ENCODE measurements at regions not wholly inside any gene's neighbourhood (a gene's known extent, or its start where the extent isn't known, plus 50 kb on each side); places are given as distances from the start of the nearest gene placed in this dataset.
"Not testable (repeated sequence)": the region's sequence is repeated elsewhere in the genome, so short reads cannot be mapped to it uniquely, and the experiment has no call there.

DNA sequence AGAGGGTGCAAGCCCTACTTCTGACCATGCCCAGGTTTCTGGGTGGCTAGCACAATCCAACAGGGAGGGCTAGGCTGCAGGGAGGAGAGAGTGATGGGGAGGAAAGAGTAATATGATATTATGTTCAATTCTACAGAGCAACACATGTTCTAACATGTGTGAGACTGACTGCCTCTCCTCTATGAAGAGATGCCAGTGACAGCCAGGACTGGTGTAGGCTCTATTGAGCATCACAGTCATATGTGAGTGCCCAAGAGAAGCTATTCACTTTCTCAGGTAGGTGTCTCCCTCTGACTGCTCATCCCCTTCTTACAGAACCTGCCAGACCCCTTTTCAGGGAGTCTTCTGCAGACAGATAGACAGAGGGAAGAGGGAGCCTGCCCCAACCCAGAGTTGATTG is 446.1 kb downstream of the SIPA1L2 start:
- DNase-seq = no peak

DNA sequence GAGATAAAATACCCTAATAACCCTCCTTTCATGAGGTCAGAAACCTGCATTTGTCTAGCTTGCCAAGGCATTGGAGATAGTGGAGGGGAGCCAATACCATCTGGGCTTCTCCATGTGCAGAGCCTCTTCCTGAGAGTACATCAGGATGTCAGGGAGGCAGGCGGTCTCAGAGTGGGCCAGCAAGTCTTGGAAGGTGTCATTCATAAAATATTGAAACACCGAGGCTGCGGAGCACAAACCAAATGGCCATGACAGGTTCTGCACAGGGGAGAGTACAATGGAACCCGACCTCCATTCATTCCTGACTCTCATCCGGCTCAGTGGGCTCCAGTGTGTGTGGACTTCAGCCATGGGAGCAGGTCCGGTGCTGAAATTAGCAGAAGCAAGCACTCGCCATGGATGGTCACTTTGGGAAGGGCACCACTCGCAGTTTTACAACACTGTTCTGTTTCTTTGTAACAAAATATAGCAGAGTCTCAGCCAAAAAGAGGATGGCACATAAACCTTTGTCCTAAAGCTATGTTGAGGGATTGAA is 446.6 kb downstream of the SIPA1L2 start:
- no peak for DNase-seq

DNA sequence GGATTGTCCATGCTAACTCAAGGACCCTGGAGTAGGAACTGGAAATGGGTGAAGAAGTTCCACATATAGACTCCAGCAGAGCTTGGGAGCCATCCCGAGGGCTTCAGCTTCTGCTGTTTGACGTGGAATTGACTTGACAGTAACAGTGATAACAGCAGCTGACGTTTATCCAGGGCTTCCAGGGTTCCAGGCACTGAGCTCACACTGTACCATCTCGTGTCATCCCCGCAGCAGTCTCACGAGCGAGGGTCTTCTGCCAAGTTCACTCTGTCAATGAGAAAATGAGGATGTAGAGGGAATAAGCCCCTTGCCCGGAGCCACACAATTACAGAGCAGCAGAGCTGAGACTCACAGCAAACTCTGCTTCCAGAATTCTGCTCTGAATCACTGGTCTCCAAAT is 447.7 kb downstream of the SIPA1L2 start:
- no peak for DNase-seq

DNA sequence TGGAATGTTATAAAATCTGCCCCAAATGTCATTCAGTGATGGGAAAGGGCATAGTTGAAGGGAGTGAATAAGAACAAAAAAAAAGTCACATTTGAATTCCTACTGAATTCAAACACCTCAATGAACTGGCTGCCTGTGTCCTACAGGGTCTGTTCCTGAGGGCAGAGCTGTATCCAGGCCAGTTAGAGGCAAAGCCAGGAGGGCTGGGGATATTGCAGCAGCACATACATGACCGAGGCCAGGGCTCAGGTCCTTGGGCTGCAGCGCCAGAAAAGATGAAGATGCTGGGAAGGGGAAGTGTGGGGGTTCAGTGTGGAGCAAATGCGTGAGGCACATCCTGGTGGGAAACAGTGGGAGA is 449.2 kb downstream of the SIPA1L2 start:
- no peak for DNase-seq

DNA sequence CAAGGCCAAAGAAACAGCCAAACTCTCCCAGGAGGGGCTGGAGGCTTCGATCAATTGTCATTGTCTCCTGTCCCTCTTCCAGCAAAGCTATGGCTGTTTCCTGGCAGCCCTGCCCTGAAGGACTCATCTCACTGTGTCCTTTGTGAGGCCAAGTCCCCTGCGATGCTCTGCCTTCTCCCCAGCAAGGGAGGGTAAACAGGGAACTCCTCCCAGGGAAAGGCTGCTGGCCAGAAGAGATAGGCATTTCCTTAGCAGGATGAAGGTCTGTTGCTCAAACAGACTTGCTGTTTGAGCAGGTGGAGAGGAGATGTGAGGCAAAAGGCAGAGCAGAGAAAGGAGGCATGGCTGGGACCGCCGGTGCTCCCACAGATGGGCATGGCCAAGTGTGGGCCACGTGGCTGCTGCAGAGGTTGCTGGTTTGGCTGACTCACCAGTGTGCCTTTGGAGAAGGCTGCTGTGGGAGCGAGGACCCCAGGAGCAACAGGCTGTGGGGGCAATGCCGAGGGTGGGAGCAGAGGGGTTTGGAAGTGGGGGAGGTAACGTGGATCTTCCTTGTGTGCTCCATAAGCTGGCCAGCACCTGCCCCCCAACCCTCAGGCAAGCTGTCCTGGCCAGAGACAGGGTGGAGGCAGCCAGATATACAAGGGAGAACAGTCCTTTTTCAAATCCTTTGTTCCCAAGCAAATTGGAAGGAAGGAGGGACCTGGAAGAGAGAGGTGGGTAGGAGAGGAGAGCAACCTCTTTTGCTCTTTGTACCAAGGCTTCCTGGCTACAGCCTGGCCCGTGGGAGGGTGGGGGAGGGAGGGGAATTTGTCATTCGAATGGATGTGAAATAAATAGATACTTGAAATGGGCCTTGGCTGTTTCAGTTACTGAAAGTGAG is 449.8 kb downstream of the SIPA1L2 start:
- no peak for DNase-seq

DNA sequence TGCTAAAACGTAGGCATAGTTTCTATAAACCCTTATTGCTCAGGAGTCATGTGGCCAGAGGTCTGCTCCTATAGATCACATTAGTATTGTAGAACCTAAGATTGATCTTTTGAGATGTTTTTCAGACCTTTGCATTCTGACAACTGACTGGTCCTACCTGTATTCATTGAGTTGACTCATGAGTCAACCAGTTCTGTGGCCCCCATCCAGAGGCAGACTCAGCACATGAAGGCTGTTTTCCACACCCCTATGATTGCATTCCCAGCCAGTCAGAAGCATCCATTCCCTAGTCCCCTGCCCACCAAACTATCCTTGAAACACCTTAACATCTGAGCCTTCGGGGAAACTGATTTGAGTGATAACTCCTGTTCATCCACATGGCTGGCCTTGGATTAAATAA is 451.7 kb downstream of the SIPA1L2 start:
- no peak for DNase-seq

DNA sequence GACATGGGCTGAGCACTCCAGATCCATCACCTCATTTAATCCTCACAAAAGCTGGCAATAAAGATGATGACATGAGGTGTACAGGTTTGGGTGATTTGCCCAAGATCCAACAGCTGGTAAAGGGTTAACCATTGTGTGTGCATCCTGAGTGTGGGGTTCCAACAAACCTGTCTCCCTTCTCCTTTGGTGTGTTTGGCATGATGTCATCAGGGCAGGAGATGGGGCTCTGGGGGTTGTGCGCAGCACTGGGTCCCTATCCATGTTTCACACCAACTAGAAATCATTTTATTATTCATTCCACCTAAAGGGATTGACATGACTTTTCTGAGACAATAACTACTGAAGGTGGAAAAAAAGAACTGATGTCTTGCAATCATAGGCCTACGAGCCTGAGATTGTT is 452.5 kb downstream of the SIPA1L2 start:
- no peak for DNase-seq

DNA sequence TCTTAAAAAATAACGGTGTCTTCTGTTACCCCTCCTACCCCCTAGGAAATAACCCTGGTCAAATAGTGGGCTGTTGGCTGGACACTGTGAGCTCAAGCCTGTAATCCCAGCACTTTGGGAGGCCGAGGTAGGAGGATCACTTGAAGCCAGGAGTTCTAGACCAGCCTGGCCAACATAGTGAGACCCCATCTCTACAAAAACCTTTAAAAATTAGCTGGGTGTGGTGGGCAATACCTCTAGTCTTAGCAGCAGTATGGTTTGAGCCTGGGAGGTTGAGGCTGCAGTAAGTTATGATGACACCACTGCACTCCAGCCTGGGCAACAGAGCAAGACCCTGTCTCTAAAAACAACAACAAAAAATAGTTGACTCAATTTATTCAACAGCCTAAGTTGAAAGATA is 453.7 kb downstream of the SIPA1L2 start:
- DNase-seq = no peak

DNA sequence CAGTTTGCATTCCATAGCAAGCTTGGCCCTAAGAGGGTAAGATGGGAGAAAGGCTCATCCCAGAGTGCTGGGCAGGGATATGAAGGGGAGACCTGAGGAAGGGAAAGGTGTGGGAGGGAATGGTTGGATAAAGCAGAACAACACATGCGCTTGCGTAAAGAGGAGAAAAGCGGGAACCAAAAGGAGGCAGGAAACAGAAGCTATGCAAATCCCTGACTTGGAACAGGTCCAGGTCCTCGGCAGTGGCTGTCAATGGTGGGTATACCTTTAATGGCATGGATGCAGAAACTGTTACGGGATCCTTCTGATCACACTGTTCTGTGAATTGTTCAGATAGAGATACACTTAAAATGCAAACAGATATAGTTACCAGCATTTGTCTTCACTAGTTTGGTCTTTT is 455.6 kb downstream of the SIPA1L2 start:
- DNase-seq = no peak

DNA sequence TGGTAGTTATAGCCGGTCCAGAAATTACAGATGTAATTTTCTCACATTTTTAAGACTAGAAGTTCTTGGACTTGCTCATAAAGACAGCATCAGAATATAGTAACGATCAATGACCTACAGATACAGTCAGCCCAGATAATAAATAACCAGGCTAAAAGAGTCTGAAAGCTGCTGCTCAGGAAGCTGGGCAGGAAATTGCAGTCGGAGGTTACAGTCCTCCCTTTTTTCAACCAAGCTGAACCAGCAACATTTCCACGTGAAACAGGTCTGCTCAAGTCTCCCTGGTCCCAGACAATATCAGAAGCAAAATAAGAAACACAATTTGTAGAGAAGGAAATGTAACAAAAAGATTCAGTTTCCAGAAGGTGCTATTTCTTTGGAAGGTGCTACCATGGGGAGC is 457.4 kb downstream of the SIPA1L2 start:
- no peak for DNase-seq

DNA sequence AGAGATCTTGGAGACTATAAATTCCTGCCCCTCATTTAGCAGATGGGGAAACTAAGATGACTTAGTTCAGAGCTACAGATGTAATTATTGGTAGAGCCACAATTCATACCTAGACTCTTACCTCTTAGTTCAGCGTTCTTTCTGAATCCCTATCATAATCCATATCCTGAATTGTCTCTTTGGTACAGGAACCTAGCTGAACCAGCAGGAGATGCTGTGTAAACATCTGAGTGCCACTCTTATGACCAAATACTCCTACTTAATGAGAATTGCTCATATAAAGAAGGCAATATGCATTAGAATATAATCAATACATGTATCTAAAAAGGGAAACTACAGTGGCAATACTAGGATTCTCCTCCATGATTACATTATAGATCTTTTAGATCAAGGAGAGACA is 459.0 kb downstream of the SIPA1L2 start:
- DNase-seq = no peak

DNA sequence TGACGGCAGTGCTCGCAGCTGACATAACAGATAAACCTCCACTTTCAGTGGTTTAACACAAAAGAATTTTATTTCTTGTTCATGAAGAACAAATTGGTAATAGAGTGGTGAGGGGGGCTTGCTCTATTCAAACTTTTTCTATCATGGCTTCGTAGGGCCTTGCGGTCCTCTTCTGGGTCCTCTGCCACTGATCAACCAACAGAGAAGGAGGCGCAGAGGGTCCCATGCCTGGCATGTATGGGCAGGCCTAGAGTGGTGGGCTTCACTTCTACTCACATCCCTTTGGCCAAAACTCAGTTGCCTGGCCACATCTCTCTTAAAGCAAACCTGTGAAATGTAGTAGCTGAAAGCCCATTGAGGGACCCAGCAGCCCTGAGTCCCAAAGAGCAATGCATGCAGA is 460.5 kb downstream of the SIPA1L2 start:
- DNase-seq = no peak

DNA sequence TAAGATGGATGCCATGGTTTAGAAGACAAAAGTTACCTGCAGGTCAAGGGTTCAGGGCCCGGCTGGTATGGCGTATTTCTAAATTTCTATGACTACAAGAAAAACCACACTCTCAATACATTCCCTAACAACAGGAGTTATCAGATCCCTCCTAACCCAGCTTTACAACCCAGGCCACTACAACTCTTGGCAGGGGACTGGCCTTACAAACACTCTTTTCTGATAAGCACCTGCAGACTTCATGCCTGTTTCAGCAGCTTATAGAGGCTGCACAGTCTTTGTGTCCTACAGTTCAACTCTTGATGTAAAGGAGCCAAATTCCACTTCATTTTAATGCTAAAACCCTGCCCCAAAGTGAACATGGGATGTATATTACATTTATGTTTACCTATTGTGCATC is 461.4 kb downstream of the SIPA1L2 start:
- DNase-seq = no peak

DNA sequence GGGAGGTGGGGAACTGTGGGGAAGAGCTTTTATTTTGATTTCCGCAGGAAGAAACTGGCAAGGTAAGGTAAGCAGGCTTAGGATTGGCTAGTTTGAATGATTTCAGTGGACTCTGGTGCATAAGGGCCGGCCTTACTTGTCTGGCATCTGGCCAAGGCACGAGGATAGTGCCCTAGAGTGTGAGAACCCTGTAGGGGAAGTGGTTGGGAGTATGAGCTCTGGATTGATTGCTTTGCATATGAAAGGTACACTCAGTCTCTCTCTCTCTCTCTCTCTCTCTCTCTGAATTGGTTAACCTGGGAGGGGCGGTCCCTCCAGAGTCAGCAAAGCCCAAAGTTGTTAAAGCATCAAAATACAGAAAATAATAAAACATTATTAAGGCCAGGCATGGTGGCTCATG is 463.0 kb downstream of the SIPA1L2 start:
- DNase-seq = no peak

DNA sequence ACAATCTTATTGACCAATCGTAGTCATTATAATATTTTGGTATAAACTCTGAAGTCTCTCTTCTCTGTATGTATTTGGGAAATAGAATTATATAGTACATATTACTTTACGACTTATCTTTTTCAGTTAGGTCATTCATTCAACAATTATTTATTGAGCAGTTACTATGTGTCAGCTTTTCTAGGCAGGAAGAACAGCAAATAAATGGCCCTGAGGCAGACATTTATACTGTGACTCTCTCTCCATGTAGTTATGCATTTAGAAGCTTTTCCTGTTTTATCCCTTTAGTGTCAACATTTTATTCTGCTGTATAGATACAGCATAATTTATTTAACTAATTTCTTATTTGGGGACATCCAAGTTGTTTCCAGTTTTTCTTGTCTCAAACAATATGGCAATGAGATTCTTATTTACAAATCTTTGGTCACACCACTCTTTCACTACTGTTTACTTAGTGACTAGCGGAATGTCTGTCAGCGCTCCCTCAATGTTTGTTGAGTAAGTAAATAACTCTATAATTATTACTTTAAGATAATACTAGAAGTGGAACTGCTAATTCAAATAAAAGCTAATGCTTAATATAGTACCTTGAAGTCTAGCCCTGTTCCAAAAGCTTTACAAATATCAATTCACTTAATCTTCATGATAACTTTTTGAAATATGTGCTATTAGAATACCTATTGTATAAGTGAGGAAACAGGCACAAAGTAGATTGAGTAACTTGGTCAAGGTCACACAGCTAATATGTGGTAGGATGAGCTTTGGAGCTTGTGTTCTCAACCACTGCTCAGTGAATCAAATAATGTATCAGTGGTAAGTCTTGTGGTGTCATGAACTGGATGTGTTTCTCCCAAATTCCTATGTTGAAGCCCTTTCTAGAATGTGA is 465.6 kb downstream of the SIPA1L2 start:
- DNase-seq = no peak

DNA sequence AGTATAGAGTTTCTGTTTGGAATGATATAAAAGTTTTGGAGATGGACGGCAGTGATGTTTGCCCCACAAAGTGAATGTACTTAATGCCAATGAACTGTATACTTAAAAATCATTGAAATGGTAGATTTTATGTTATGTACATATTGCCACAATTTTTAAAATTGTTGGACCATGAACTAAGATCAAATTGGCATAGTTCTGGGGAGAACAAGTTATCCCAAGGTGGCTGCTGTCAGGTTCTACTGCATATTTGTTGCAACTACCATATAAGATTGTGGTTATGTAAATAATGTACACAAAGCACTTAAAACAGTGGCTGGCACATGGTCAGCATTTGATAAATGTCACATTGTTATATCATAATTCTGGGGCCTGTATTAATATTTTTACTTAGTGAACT is 466.4 kb downstream of the SIPA1L2 start:
- DNase-seq = no peak

DNA sequence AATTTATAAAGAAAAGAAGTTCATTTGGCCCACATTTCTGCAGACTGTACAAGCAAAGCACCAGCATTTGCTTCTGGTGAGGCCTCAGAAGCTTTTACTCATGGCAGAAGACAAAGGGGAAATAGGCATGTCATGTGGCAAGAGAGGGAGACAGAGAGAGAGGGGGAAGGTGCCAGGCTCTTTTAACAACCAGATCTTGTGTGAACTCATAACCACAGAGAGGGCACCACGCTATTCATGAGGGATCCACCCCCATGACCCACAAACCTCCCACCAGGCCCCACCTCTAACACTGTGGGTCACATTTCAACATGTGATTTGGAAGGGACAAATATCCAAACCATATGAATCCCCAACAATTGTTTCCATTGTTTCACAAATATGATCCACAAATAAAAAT is 467.9 kb downstream of the SIPA1L2 start:
- no peak for DNase-seq

DNA sequence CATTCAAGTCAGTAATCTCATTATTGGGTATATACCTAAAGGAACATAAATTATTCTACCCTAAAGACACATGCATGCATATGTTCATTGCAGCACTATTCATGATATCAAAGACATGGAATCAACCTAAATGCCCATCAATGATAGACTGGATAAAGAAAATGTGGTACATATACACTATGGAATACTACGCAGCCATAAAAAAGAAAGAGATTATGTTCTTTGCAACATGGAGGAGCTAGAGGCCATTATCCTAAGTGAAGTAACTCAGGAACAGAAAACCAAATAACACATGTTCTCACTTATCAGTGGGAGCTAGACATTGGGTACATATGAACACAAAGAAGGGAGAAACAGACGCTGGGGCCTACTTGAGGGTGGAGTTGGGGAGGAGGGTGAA is 471.4 kb downstream of the SIPA1L2 start:
- DNase-seq = not testable (repeated sequence)

DNA sequence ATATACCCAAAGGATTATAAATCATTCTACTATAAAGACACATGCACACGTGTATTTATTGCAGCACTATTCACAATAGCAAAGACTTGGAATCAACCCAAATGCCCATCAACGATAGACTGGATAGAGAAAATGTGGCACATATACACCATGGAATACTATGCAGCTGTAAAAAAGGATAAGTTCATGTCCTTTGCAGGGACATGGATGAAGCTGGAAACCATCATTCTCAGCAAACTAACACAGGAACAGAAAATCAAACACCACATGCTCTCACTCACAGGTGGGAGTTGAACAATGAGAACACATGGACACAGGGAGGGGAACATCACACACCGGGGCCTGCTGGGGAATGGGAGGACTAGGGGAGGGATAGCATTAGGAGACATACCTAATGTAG is 473.9 kb downstream of the SIPA1L2 start:
- not testable (repeated sequence) for DNase-seq

DNA sequence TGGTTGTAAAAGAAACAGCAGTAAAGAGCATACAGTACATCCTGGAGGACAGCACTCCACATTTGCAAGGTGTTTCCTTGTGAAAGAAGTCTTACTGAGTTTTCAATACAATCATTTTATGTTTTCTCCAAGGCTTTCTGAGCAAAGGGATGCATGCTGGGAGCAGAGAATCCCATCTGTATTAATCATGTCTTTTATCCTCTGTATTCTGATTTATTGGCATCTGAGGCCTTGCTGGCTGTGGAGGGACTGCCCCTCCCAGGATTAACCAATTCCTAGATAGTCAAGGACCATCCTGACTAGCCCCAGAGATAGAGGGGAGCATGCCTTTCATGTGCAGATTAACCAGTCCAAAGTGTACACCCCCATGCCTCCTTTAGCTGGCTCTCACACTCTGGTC is 476.3 kb downstream of the SIPA1L2 start:
- no peak for DNase-seq

DNA sequence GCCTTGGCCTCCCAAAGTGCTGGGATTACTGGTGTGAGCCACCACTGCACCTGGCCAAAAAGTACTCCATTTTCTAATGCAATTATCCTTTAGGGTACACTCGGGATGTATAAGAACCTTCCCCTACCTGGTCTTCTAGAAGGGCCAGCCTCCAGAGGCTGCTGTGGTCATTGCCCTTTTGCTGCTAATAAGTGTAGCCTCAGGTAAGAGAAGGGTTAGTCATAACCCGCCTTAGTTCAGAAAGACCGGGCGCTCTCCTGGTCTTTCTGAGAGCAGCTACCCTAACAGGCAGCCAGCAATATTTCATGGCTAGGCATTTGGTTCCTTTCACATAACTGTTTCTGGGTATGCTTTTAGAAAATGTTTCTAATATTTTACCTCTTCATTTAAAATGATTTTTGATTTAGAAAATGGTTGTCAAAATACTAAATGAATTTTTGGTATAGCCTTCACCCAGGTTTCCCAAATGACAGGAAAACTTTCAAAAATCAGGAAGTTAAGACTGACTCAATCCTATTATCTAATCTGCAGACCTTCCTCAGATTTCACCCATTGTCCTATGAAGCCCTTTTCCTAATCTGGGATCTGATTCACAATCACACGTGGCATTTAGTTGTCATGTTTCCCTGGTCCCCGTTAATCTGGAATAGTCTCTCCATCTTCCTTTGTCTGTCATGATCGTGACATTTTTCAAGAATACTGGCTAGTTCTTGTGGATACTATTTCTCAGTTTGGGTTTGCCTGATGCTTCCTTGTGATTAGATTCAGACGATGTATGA is 479.0 kb downstream of the SIPA1L2 start:
- DNase-seq = no peak

DNA sequence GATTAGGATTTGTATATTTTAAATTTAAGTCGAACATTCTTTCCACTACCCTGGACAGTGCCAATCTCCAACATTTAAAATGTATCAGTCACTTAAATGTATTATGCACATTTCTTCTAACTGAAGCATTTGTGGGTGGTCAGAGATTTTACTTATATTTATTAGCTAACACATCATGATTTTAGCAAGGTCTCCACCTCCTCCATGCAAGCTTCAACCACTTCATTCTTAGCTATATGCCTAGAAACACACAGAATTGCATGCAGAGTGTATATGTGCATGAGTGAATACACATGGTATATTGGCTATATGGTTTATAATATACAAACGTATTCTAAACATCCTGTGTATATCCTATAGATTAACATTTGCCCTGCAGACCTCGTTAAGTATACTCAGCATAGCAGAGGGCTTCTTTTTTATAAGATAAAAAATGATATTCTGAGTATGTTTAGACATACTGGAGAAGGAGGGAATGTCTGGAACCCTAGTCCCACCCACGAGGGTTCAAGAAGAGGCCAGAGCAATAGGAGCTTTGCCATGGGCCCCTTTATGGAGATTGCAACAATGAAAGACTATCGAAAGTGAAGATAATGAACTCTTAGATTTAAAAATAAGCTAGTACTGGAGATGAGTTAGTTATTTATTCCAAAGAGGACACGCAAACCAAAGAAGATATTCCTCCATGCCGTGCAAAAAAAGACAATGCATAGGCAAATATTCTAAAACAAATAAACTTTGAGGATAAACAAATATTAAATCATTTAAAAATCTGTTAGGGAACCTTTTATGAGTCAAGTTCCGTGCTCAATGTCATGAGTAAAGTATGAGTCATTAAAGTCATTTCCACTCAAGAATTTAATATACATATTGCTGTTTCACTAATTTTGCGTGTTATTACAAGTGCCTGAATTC is 480.4 kb downstream of the SIPA1L2 start:
- no peak for DNase-seq

Data from NCI-H2081 treated with DMSO at 0.1 percent for 48 hours (cell line).